HFF-Myc (cell line): ENCODE measurements at regions not wholly inside any gene's neighbourhood (a gene's known extent, or its start where the extent isn't known, plus 50 kb on each side); places are given as distances from the start of the nearest gene placed in this dataset.

Experiments used
- DNase-seq: peaks from one replicate; pipeline ENCODE4 v3.0.0-alpha.2; 2011; ENCODE audit warnings: low read depth; ENCODE audit errors: extremely low read depth
- H3K4me3 ChIP-seq: replicated peaks from 2 replicates; pipeline ENCODE4 v1.5.1; 2011; ENCODE audit warnings: low read depth, mild to moderate bottlenecking, control low read depth, low read length
- CTCF ChIP-seq: IDR thresholded peaks from 2 replicates; pipeline ENCODE4 v1.5.1; 2012; ENCODE audit warnings: mild to moderate bottlenecking, low read depth, low read length, control low read depth; ENCODE audit errors: missing control alignments

- peak; percentile 76 for DNase-seq
- no peak for TF ChIP-seq CTCF
- no peak overlapping the region for H3K4me3 ChIP-seq
Observed at GRCh38 chr3:72591522-72592421, 256.5 kb downstream of the SHQ1 start.

GRCh38 chr3:72590732-72591221, 257.5 kb downstream of the SHQ1 start:
- no peak for DNase-seq
- no peak overlapping the region for H3K4me3 ChIP-seq
- no peak for TF ChIP-seq CTCF

GRCh38 chr3:72587282-72587681, 261.0 kb downstream of the SHQ1 start:
- no peak overlapping the region for H3K4me3 ChIP-seq
- TF ChIP-seq CTCF, result peak; percentile 13
- DNase-seq, result no peak

GRCh38 chr3:72586694-72587093, 261.6 kb downstream of the SHQ1 start:
- DNase-seq, result no peak
- H3K4me3 ChIP-seq, result no peak overlapping the region
- TF ChIP-seq CTCF, result no peak

- no peak for TF ChIP-seq CTCF
Observed at GRCh38 chr3:72585966-72586365, 262.3 kb downstream of the SHQ1 start.

GRCh38 chr3:72584262-72584661, 264.0 kb downstream of the SHQ1 start:
- H3K4me3 ChIP-seq, result no peak overlapping the region
- TF ChIP-seq CTCF, result no peak
- DNase-seq, result no peak

More at GRCh38 chr3:72585966-72586365, 262.3 kb downstream of the SHQ1 start:
- DNase-seq, result no peak
- H3K4me3 ChIP-seq, result no peak overlapping the region

GRCh38 chr3:72582963-72583362, 265.3 kb downstream of the SHQ1 start:
- no peak for TF ChIP-seq CTCF
- DNase-seq, result no peak
- no peak overlapping the region for H3K4me3 ChIP-seq
